Activated CD8-positive, alpha-beta memory T cell treated with anti-CD3 and anti-CD28 coated beads for 48 hours (primary cell): ENCODE measurements at regions not wholly inside any gene's neighbourhood (a gene's known extent, or its start where the extent isn't known, plus 50 kb on each side); places are given as distances from the start of the nearest gene placed in this dataset.
"Not testable (repeated sequence)": the region's sequence is repeated elsewhere in the genome, so short reads cannot be mapped to it uniquely, and the experiment has no call there.

ENCODE experiments used
- DNase-seq, 3 experiments: peaks; one replicate each; pipeline ENCODE4 v3.0.0-alpha.2; 2020; ENCODE audit warnings: low read depth in 2 of 3, low spot score in 2 of 3

DNA sequence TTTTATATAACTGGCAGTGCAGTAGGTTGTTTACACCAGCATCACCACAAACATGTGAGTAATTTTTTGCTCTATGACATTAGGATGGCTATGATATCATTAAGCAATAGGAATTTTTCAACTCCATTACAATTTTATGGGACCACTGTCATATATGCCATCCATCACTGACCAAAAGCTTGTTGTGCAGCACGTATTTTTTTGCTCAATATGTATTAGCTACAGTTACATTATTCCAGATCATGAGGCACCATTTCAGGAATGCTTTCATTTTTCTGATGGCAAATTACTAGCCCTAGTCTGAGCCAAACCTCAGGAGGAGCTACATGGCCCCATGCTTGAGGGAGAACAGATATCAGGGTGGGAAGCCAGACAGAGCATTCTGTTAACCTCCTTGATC lies 56.8 kb upstream of the DCLK2 start:
- no peak for DNase-seq

GRCh38 chr4:150023489-150023888 lies 54.8 kb upstream of the DCLK2 start:
- no peak for DNase-seq

- DNase-seq = not testable (repeated sequence)
These were observed 51.3 kb upstream of the DCLK2 start for GRCh38 chr4:150026987-150027386.
